CD4-positive, CD25-positive, alpha-beta regulatory T cell (primary cell): ENCODE measurements at regions not wholly inside any gene's neighbourhood (a gene's known extent, or its start where the extent isn't known, plus 50 kb on each side); places are given as distances from the start of the nearest gene placed in this dataset.
"Not testable (repeated sequence)": the region's sequence is repeated elsewhere in the genome, so short reads cannot be mapped to it uniquely, and the experiment has no call there.

Source experiments
- ATAC-seq, 2 donors: fragments of 150-1000 bp; cut with Tn5 transposase; one replicate each; pipeline ENCODE4 v1.10.0; 2021; ENCODE audit warnings: low read depth in 2 of 2, moderate number of reproducible peaks in 2 of 2, moderate library complexity in 1 of 2
- DNase-seq, 3 donors: peaks; one replicate each; pipeline versions ENCODE4 v3.0.0 to v3.0.0-alpha.2; 2012 to 2022; ENCODE audit warnings: mixed read lengths in 1 of 3
- H3K27ac ChIP-seq: one replicate; pipeline ENCODE4 v1.7.0; 2013; ENCODE audit warnings: mild to moderate bottlenecking, low read length; ENCODE audit not compliant: insufficient read depth, poor library complexity, severe bottlenecking
- H3K27me3 ChIP-seq: one replicate; pipeline ENCODE4 v1.7.0; 2013; ENCODE audit warnings: low read length; ENCODE audit not compliant: control insufficient read depth, insufficient read depth
- H3K36me3 ChIP-seq: one replicate; pipeline ENCODE4 v1.7.0; 2013; ENCODE audit warnings: mild to moderate bottlenecking, low read length, moderate library complexity; ENCODE audit not compliant: control insufficient read depth, insufficient read depth
- H3K4me1 ChIP-seq: 2 replicates; pipeline ENCODE4 v1.7.0; 2013; ENCODE audit warnings: mild to moderate bottlenecking, low read length; ENCODE audit not compliant: insufficient read depth, control insufficient read depth, poor library complexity, severe bottlenecking
- H3K4me3 ChIP-seq: one replicate; pipeline ENCODE4 v1.7.0; 2013; ENCODE audit warnings: low read depth, mild to moderate bottlenecking, low read length, moderate library complexity
- H3K9me3 ChIP-seq, 2 experiments: 1 replicate in 1 of 2; 2 replicates in 1 of 2; pipeline ENCODE4 v1.7.0; 2013; ENCODE audit warnings: low read length in 2 of 2, mild to moderate bottlenecking in 1 of 2, moderate library complexity in 1 of 2; ENCODE audit not compliant: control insufficient read depth in 2 of 2
- H3K27ac Mint-ChIP-seq, 3 donors: one replicate each; pipeline ENCODE4 v1.8.0; 2020 to 2022; ENCODE audit warnings: mild to moderate bottlenecking in 3 of 3, mixed read lengths in 3 of 3, moderate library complexity in 2 of 3
- H3K27me3 Mint-ChIP-seq: one replicate; pipeline ENCODE4 v1.8.0; 2022; ENCODE audit warnings: mild to moderate bottlenecking, mixed read lengths
- H3K36me3 Mint-ChIP-seq: one replicate; pipeline ENCODE4 v1.8.0; 2020; ENCODE audit warnings: mixed read lengths
- H3K4me1 Mint-ChIP-seq, 4 donors: one replicate each; pipeline ENCODE4 v1.8.0; 2020 to 2022; ENCODE audit warnings: mixed read lengths in 4 of 4, mild to moderate bottlenecking in 1 of 4
- H3K4me3 Mint-ChIP-seq, 4 donors: one replicate each; pipeline ENCODE4 v1.8.0; 2020 to 2022; ENCODE audit warnings: mild to moderate bottlenecking in 4 of 4, mixed read lengths in 4 of 4, moderate library complexity in 3 of 4
- H3K9me3 Mint-ChIP-seq, 7 donors: one replicate each; pipeline ENCODE4 v1.8.0; 2020 to 2022; ENCODE audit warnings: mixed read lengths in 7 of 7, mild to moderate bottlenecking in 3 of 7, moderate library complexity in 2 of 7

DNA sequence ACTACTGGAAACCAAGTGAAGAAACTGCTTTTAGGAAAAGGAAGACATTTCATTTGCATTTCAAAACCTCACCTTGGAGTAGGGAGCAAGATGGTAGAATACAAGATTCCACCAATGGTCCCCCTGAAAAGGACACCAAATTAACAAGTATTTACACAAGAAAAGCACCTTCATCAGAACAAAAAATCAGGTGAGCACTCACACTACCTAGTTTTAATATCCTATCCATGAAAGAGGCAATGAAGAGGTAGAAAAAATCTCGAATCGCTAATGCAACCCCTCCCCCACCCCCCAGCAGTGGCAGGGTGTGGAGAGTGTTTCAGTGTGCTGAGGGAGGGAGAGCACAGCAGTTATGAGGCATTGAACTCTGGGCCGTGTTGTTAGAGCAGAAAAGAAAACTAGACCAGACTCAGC is 1397.0 kb upstream of the C9orf72 start:
- Mint-ChIP-seq H3K9me3 (peaks cover 0 to 17% (median 7%) of the 10 kb centered on the region in 7 donors), H3K36me3 (no peaks in the 10 kb centered on the region), H3K27me3 (no peaks in the 10 kb centered on the region), H3K27ac (peak overlapping the region in 1 of 3 donors; percentile 52), H3K4me3 (no peak overlapping the region), H3K4me1 (no peaks in the 10 kb centered on the region)
- Histone ChIP-seq H3K27ac (no peak overlapping the region), H3K4me1 (no peaks in the 10 kb centered on the region), H3K27me3 (no peaks in the 10 kb centered on the region), H3K9me3 (peaks cover 0 to 7% of the 10 kb centered on the region in 2 experiments), H3K4me3 (no peak overlapping the region), H3K36me3 (no peaks in the 10 kb centered on the region)
- DNase-seq (no peak), ATAC-seq (no peak)

DNA sequence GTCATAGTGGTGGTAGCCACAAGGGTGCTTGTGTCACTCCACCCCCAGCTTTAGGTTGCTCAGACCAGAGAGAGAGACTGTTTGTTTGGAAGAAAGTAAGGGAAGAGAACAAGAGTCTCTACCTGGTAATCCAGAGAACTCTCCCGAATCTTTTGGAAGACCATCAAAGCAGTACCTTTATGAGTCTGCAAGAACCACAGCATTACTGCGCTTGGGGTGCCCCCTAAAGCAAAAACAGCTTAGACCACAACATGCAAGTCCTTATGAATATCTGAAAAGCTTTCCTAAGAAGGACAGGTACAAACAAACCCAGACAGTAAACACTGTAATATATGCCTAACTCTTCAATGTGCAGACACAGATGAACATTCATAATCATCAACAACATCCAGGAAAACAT is 1398.6 kb upstream of the C9orf72 start:
- Histone ChIP-seq H3K4me1 (no peaks in the 10 kb centered on the region), H3K36me3 (no peaks in the 10 kb centered on the region), H3K9me3 (peaks cover 0 to 7% of the 10 kb centered on the region in 2 experiments), H3K27ac (no peak overlapping the region), H3K4me3 (no peak overlapping the region), H3K27me3 (no peaks in the 10 kb centered on the region)
- no peaks in the 10 kb centered on the region for H3K4me1 Mint-ChIP-seq
- ATAC-seq: no peak
- no peaks in the 10 kb centered on the region for H3K27me3 Mint-ChIP-seq
- no peak for DNase-seq
- H3K27ac Mint-ChIP-seq: no peak overlapping the region
- H3K36me3 Mint-ChIP-seq: no peaks in the 10 kb centered on the region
- peaks cover 0 to 17% (median 7%) of the 10 kb centered on the region in 7 donors for H3K9me3 Mint-ChIP-seq
- no peak overlapping the region for H3K4me3 Mint-ChIP-seq

DNA sequence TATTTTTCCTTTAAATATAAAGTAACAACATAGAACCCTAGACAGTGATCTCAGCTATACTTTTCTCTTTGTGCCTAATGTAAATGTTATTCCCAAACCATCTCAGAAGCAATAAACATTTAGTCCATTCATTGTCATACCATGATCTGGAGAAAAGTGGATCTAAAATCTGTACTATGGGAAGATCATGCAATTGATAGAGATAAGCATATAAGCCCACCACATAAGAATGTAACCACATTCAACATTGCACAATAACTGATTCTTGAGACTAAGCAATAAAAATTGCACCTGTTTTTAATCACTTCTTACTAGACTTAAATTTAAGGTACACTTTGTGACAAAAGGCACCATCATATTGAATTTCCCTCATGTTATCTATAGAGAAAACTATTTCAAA is 1403.0 kb upstream of the C9orf72 start:
- Histone ChIP-seq H3K4me3 (no peak overlapping the region), H3K9me3 (peaks cover 0 to under 1% of the 10 kb centered on the region in 2 experiments), H3K27ac (no peak overlapping the region), H3K4me1 (no peaks in the 10 kb centered on the region), H3K36me3 (no peaks in the 10 kb centered on the region), H3K27me3 (no peaks in the 10 kb centered on the region)
- no peak for ATAC-seq
- Mint-ChIP-seq H3K4me3 (no peak overlapping the region), H3K27me3 (no peaks in the 10 kb centered on the region), H3K9me3 (peaks cover 0 to 9% (median 7%) of the 10 kb centered on the region in 7 donors), H3K4me1 (no peaks in the 10 kb centered on the region), H3K36me3 (no peaks in the 10 kb centered on the region), H3K27ac (no peak overlapping the region)
- DNase-seq: no peak

DNA sequence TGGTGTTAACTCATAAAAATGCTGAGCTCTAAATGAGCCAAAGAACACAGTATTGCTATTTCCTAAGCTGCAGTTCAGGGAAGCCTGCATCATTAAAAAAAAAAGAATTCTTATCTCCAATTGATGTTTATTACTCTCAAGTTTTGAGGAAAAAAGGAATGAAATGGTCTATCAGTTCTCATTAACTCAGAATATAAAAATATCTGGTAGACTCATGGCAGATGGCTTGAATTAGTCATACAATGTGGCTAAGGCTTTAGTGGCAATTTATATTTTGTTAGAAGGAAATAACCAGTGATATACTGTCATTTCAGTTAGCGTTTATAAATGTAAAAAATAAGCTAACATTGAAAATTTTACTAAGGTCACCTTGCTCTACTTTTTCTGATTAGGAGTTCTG is 1403.4 kb upstream of the C9orf72 start:
- no peaks in the 10 kb centered on the region for H3K9me3 ChIP-seq
- no peak overlapping the region for H3K27ac Mint-ChIP-seq

DNA sequence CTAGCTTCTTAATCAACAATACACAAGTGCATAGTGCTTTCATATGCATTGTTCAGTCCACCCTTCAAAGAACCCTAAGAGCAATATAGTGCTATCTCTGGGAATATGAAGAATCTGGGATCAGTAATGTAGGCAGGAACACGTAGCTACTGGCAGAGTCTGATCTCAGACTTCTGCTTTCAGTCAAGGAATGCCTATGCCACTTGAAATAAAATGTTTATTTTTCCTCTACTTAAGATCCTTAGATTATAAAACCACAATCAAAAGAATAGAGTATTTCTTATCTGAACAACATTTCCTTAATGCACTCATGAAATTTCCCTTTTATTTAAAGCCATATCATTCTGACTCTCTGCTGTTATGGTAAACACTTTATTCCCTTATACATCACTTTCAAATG is 1407.8 kb upstream of the C9orf72 start:
- Histone ChIP-seq H3K4me3 (no peak overlapping the region), H3K9me3 (no peaks in the 10 kb centered on the region), H3K36me3 (no peaks in the 10 kb centered on the region), H3K27me3 (no peaks in the 10 kb centered on the region), H3K4me1 (no peaks in the 10 kb centered on the region), H3K27ac (no peak overlapping the region)
- no peak for ATAC-seq
- H3K27me3 Mint-ChIP-seq: no peaks in the 10 kb centered on the region
- H3K36me3 Mint-ChIP-seq: no peaks in the 10 kb centered on the region
- H3K27ac Mint-ChIP-seq: no peak overlapping the region
- H3K9me3 Mint-ChIP-seq: peaks cover 0 to 10% (median 1%) of the 10 kb centered on the region in 7 donors
- H3K4me3 Mint-ChIP-seq: no peak overlapping the region
- no peaks in the 10 kb centered on the region for H3K4me1 Mint-ChIP-seq
- DNase-seq: no peak

More for the DNA sequence above, 1403.4 kb upstream of the C9orf72 start:
- Mint-ChIP-seq H3K4me3 (no peak overlapping the region), H3K27me3 (no peaks in the 10 kb centered on the region), H3K4me1 (no peaks in the 10 kb centered on the region), H3K9me3 (peaks cover 0 to 9% (median 7%) of the 10 kb centered on the region in 7 donors), H3K36me3 (no peaks in the 10 kb centered on the region)
- ATAC-seq: no peak
- Histone ChIP-seq H3K4me3 (no peak overlapping the region), H3K27ac (no peak overlapping the region), H3K27me3 (no peaks in the 10 kb centered on the region), H3K36me3 (no peaks in the 10 kb centered on the region), H3K4me1 (no peaks in the 10 kb centered on the region)
- DNase-seq: no peak

DNA sequence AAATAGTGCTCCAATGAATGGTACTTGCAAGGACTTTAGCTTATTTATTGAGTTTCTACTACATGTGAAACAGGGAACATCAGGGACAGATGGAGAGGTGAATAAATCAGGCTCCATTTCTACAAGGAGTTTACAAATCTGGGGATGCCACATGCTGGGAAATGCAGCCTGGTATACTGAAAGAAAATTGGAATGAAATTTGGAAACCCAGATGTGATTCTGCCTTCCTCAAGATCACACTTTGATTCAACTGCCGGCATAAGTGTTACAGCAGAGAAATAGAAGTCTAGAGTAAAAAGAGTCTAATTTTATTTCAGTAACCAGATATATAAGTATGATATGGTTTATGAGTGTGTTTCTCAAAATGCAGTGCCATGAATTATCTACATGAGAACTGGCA is 1408.4 kb upstream of the C9orf72 start:
- Histone ChIP-seq H3K4me3 (no peak overlapping the region), H3K4me1 (no peaks in the 10 kb centered on the region), H3K36me3 (no peaks in the 10 kb centered on the region), H3K27ac (no peak overlapping the region), H3K9me3 (no peaks in the 10 kb centered on the region), H3K27me3 (no peaks in the 10 kb centered on the region)
- Mint-ChIP-seq H3K27ac (no peak overlapping the region), H3K4me3 (no peak overlapping the region), H3K27me3 (no peaks in the 10 kb centered on the region), H3K4me1 (no peaks in the 10 kb centered on the region), H3K9me3 (peaks cover 0 to 10% (median 1%) of the 10 kb centered on the region in 7 donors), H3K36me3 (no peaks in the 10 kb centered on the region)
- ATAC-seq (no peak), DNase-seq (no peak)

DNA sequence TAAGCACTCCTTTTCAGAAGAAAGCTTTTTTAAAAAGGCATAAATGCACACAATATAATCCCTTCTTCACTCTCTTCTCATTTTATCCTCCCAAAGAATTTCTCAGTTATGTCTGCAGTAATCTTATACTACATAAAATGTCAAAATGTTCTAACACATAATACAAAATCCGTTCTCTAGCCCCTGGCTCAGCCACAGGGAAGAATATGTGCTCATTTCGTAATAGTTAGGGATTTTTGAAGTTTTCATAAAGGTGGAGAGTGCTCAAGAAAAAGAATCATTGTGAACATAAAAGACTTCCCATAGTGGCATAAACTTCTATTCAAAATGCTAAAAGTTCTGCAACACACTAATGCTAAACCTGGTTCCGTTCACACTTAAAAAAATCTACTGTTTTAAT is 1410.7 kb upstream of the C9orf72 start:
- DNase-seq (no peak), ATAC-seq (no peak)
- H3K27me3 Mint-ChIP-seq: no peaks in the 10 kb centered on the region
- Histone ChIP-seq H3K36me3 (no peaks in the 10 kb centered on the region), H3K9me3 (peaks cover 0 to under 1% of the 10 kb centered on the region in 2 experiments), H3K4me3 (no peak overlapping the region), H3K27me3 (no peaks in the 10 kb centered on the region), H3K4me1 (no peaks in the 10 kb centered on the region), H3K27ac (no peak overlapping the region)
- H3K4me3 Mint-ChIP-seq: no peak overlapping the region
- H3K9me3 Mint-ChIP-seq: peaks cover 0 to 12% (median 1%) of the 10 kb centered on the region in 7 donors
- H3K4me1 Mint-ChIP-seq: no peaks in the 10 kb centered on the region
- H3K36me3 Mint-ChIP-seq: no peaks in the 10 kb centered on the region
- no peak overlapping the region for H3K27ac Mint-ChIP-seq

DNA sequence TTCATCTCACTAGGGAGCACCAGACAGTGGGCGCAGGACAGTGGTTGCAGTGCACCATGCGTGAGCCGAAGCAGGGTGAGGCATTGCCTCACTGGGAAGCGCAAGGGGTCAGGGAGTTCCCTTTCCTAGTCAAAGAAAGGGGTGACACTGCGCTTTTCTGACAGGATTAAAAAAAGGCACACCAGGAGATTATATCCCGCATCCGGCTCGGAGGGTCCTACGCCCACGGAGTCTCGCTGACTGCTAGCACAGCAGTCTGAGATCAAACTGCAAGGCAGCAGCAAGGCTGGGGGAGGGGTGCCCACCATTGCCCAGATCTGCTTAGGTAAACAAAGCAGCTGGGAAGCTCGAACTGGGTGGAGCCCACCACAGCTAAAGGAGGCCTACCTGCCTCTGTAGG is 1416.7 kb upstream of the C9orf72 start:
- not testable (repeated sequence) for H3K4me3 Mint-ChIP-seq, H3K4me1 ChIP-seq, H3K4me1 Mint-ChIP-seq, H3K9me3 ChIP-seq, ATAC-seq, H3K27me3 ChIP-seq, H3K36me3 ChIP-seq, H3K27me3 Mint-ChIP-seq, H3K27ac Mint-ChIP-seq, H3K27ac ChIP-seq, H3K4me3 ChIP-seq, DNase-seq, H3K9me3 Mint-ChIP-seq, H3K36me3 Mint-ChIP-seq
